GM23248 (cell line): ENCODE measurements at regions not wholly inside any gene's neighbourhood (a gene's known extent, or its start where the extent isn't known, plus 50 kb on each side); places are given as distances from the start of the nearest gene placed in this dataset.

ENCODE experiments used
- DNase-seq: peaks from one replicate; pipeline ENCODE4 v3.0.0-alpha.2; 2015
- H2AFZ ChIP-seq: fragments of 200-600 bp; sonication (generic); 2 replicates; pipeline ENCODE4 v1.6.1; 2016; ENCODE audit warnings: antibody characterized with exemption
- H3F3A ChIP-seq: fragments of 200-600 bp; sonication (generic); 2 replicates; pipeline ENCODE4 v1.6.1; 2016; ENCODE audit warnings: mild to moderate bottlenecking, antibody characterized with exemption, mixed run types; ENCODE audit not compliant: insufficient read depth
- H3K27ac ChIP-seq: fragments of 200-600 bp; sonication (generic); 2 replicates; pipeline ENCODE4 v1.5.1; 2016; ENCODE audit warnings: mild to moderate bottlenecking
- H3K27me3 ChIP-seq: fragments of 200-600 bp; sonication (generic); replicated peaks from 2 replicates; pipeline ENCODE4 v1.6.1; 2016; ENCODE audit warnings: mild to moderate bottlenecking; ENCODE audit not compliant: insufficient read depth
- H3K36me3 ChIP-seq: fragments of 200-600 bp; sonication (generic); 2 replicates; pipeline ENCODE4 v1.6.1; 2016; ENCODE audit warnings: low read depth, mild to moderate bottlenecking
- H3K4me1 ChIP-seq: fragments of 200-600 bp; sonication (generic); 2 replicates; pipeline ENCODE4 v1.6.1; 2016; ENCODE audit warnings: mild to moderate bottlenecking; ENCODE audit not compliant: insufficient read depth
- H3K4me2 ChIP-seq: fragments of 200-600 bp; sonication (generic); one replicate; pipeline ENCODE4 v1.6.1; 2016; ENCODE audit warnings: mild to moderate bottlenecking; ENCODE audit not compliant: unreplicated experiment
- H3K4me3 ChIP-seq: fragments of 200-600 bp; sonication (generic); 2 replicates; pipeline ENCODE4 v1.5.1; 2016; ENCODE audit warnings: mild to moderate bottlenecking
- H3K79me2 ChIP-seq: fragments of 200-600 bp; sonication (generic); 2 replicates; pipeline ENCODE4 v1.6.1; 2016; ENCODE audit warnings: mild to moderate bottlenecking; ENCODE audit not compliant: insufficient read depth
- H3K9ac ChIP-seq: fragments of 200-600 bp; sonication (generic); 2 replicates; pipeline ENCODE4 v1.6.1; 2016; ENCODE audit warnings: mild to moderate bottlenecking
- H3K9me2 ChIP-seq: fragments of 200-600 bp; sonication (generic); 2 replicates; pipeline ENCODE4 v1.6.1; 2016; ENCODE audit warnings: mixed run types, mild to moderate bottlenecking, moderate library complexity; ENCODE audit not compliant: insufficient read depth
- H3K9me3 ChIP-seq: fragments of 200-600 bp; sonication (generic); one replicate; pipeline ENCODE4 v1.6.1; 2017; ENCODE audit warnings: low read depth
- H4K20me1 ChIP-seq: fragments of 200-600 bp; sonication (generic); 2 replicates; pipeline ENCODE4 v1.6.0; 2016; ENCODE audit not compliant: insufficient read depth
- EZH2 ChIP-seq: fragments of 200-600 bp; sonication (generic); IDR thresholded peaks from 2 replicates; pipeline ENCODE4 v1.6.1; 2018; ENCODE audit warnings: antibody characterized with exemption, mild to moderate bottlenecking; ENCODE audit not compliant: insufficient read depth, poor library complexity, severe bottlenecking
- EZH2phosphoT487 ChIP-seq: fragments of 200-600 bp; sonication (generic); IDR thresholded peaks from 2 replicates; pipeline ENCODE4 v1.6.1; 2018; ENCODE audit warnings: antibody characterized with exemption, moderate library complexity, mild to moderate bottlenecking, low read depth; ENCODE audit not compliant: insufficient read depth
- WGBS, 2 experiments: methylation state at CpG; one replicate each; pipeline ENCODE4 v1.1.6; 2015 to 2017; ENCODE audit warnings: low lambda C conversion rate in 2 of 2, low coverage in 1 of 2; ENCODE audit errors: missing lambda C conversion rate in 2 of 2; 5-methylcytosine and 5-hydroxymethylcytosine counted together
- in situ Hi-C: fragments of 300-500 bp; cut with MboI; formaldehyde crosslinking; loops from 2 replicates; pipeline ENCODE4 v1.15.0; 2020

GRCh38 chr6:113476937-113477839, 380.0 kb upstream of the MARCKS start:
- no peaks in the 10 kb centered on the region for H3K9me2 ChIP-seq
- no peak overlapping the region for H2AFZ ChIP-seq
- peaks cover 5% of the 10 kb centered on the region; the same call in 1 of the 2 replicates for H3K4me1 ChIP-seq
- TF ChIP-seq EZH2phosphoT487 (no peak), EZH2 (no peak)
- H3K79me2 ChIP-seq: no peaks in the 10 kb centered on the region
- H3K9ac ChIP-seq: no peak overlapping the region
- peak; percentile 72 for DNase-seq
- WGBS, 2 experiments: 74 to 81% methylated on average over 5 of the region's 5 CpGs
- H3K9me3 ChIP-seq: no peaks in the 10 kb centered on the region
- H4K20me1 ChIP-seq: no peaks in the 10 kb centered on the region
- no peaks in the 10 kb centered on the region for H3K36me3 ChIP-seq
- H3K4me3 ChIP-seq: no peak overlapping the region
- peaks cover 7% of the 10 kb centered on the region; the same call in 1 of the 2 replicates for H3F3A ChIP-seq
- no peak overlapping the region for H3K27ac ChIP-seq
- no peaks in the 10 kb centered on the region for H3K27me3 ChIP-seq
- in situ Hi-C loops: no loop called here
- H3K4me2 ChIP-seq: no peak overlapping the region

- Histone ChIP-seq H4K20me1 (no peaks in the 10 kb centered on the region), H3K9me2 (no peaks in the 10 kb centered on the region), H3K36me3 (no peaks in the 10 kb centered on the region), H3K9ac (no peak overlapping the region), H3K79me2 (no peaks in the 10 kb centered on the region), H3F3A (peaks cover 7% of the 10 kb centered on the region; the same call in 1 of the 2 replicates), H3K27me3 (no peaks in the 10 kb centered on the region), H3K4me2 (no peak overlapping the region), H3K4me1 (peaks cover 5% of the 10 kb centered on the region; the same call in 1 of the 2 replicates), H3K9me3 (no peaks in the 10 kb centered on the region), H3K4me3 (no peak overlapping the region), H3K27ac (no peak overlapping the region), H2AFZ (no peak overlapping the region)
- in situ Hi-C loops: no loop called here
- WGBS, 2 experiments: 87 to 93% methylated on average over 3 of the region's 3 CpGs
- DNase-seq: no peak
- TF ChIP-seq EZH2 (no peak), EZH2phosphoT487 (no peak)
Measured at GRCh38 chr6:113480616-113481015, 376.5 kb upstream of the MARCKS start.

- Histone ChIP-seq H3K4me3 (no peak overlapping the region), H3K9me2 (no peaks in the 10 kb centered on the region), H3K36me3 (no peaks in the 10 kb centered on the region), H4K20me1 (no peaks in the 10 kb centered on the region), H3K79me2 (no peaks in the 10 kb centered on the region), H2AFZ (no peak overlapping the region), H3K4me2 (no peak overlapping the region), H3K9ac (no peak overlapping the region), H3K27ac (no peak overlapping the region), H3K4me1 (peaks cover 5% of the 10 kb centered on the region; the same call in 1 of the 2 replicates), H3K9me3 (no peaks in the 10 kb centered on the region), H3K27me3 (no peaks in the 10 kb centered on the region), H3F3A (peaks cover 5% of the 10 kb centered on the region; the same call in 1 of the 2 replicates)
- WGBS, 2 experiments: 92 to 95% methylated on average over 4 of the region's 4 CpGs
- no peak for TF ChIP-seq EZH2
- no peak for TF ChIP-seq EZH2phosphoT487
- in situ Hi-C loops: no loop called here
- peak; percentile 54 for DNase-seq
Measured at GRCh38 chr6:113481458-113481857, 375.7 kb upstream of the MARCKS start.

GRCh38 chr6:113481910-113482309, 375.2 kb upstream of the MARCKS start:
- Histone ChIP-seq H3F3A (peaks cover under 1% of the 10 kb centered on the region; the same call in 1 of the 2 replicates), H4K20me1 (no peaks in the 10 kb centered on the region), H3K4me3 (no peak overlapping the region), H3K9me2 (no peaks in the 10 kb centered on the region), H3K9me3 (no peaks in the 10 kb centered on the region), H3K4me2 (no peak overlapping the region), H3K27me3 (no peaks in the 10 kb centered on the region), H3K4me1 (peaks cover 3% of the 10 kb centered on the region; the same call in 1 of the 2 replicates), H3K79me2 (no peaks in the 10 kb centered on the region), H3K36me3 (no peaks in the 10 kb centered on the region), H2AFZ (no peak overlapping the region), H3K27ac (no peak overlapping the region), H3K9ac (no peak overlapping the region)
- in situ Hi-C loops: no loop called here
- no peak for DNase-seq
- TF ChIP-seq EZH2 (no peak), EZH2phosphoT487 (no peak)
